ENCODE measurements at regions not wholly inside any gene's neighbourhood (a gene's known extent, or its start where the extent isn't known, plus 50 kb on each side); places are given as distances from the start of the nearest gene placed in this dataset.

DNA sequence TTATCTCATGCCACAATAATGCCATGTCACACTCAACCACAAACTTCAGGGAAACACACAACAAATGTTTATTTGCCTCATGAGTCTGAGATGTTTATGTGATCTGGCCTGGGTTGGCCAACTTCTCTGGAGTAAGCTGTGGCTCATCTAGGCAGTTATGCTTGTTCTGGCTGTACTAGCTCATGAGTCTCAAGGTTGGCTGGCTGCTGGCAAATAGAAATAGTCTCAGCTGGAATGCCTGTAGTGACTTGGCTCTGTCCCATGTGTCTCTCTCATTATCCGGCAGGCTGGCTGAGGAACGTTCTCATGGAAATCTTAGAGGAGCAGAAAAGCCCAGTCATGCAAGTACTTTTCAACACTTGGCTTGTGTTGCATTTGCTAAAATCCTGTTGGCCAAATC is 234.9 kb upstream of the CDH2 start:
- WGBS: 22% methylated on average over 2 of the region's 2 CpGs
- Histone ChIP-seq H3K4me1 (no peaks in the 10 kb centered on the region), H3K4me3 (no peak overlapping the region), H3K27me3 (no peaks in the 10 kb centered on the region), H3K9me3 (no peaks in the 10 kb centered on the region), H3K36me3 (no peaks in the 10 kb centered on the region), H3K27ac (no peak overlapping the region)
- no peak for DNase-seq (ENCODE audit: low spot score in 2 of 2)
- TF ChIP-seq, protein P1, sequence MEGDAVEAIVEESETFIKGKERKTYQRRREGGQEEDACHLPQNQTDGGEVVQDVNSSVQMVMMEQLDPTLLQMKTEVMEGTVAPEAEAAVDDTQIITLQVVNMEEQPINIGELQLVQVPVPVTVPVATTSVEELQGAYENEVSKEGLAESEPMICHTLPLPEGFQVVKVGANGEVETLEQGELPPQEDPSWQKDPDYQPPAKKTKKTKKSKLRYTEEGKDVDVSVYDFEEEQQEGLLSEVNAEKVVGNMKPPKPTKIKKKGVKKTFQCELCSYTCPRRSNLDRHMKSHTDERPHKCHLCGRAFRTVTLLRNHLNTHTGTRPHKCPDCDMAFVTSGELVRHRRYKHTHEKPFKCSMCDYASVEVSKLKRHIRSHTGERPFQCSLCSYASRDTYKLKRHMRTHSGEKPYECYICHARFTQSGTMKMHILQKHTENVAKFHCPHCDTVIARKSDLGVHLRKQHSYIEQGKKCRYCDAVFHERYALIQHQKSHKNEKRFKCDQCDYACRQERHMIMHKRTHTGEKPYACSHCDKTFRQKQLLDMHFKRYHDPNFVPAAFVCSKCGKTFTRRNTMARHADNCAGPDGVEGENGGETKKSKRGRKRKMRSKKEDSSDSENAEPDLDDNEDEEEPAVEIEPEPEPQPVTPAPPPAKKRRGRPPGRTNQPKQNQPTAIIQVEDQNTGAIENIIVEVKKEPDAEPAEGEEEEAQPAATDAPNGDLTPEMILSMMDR (IDR thresholded peaks at IDR 0.05): no peak
- TF ChIP-seq POLR2A (IDR thresholded peaks at IDR 0.05) (no peak), POLR2AphosphoS5 (IDR thresholded peaks at IDR 0.05) (no peak), EP300 (IDR thresholded peaks at IDR 0.05) (no peak)

DNA sequence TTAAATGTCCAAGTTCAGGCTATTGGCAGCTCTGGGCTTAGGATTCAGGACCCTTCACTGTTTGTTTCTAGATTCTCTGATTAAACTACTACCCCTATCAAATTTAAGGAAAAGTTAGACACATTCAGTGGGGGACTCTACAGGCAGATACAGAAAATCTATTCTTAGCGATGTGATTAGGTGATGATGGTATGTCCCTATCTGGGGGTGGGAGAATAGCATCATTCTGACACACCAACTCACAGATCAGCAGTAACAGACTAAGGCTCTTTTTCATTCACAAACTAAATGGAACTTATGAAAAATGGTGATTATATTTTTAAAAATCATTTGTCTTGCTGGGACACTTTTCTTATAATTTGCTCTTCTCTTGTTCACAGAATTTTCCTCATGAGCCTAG is 232.9 kb upstream of the CDH2 start:
- H3K27me3 ChIP-seq: no peaks in the 10 kb centered on the region
- no peak overlapping the region for H3K4me3 ChIP-seq
- TF ChIP-seq, protein P1 (IDR thresholded peaks at IDR 0.05): no peak
- no peak for TF ChIP-seq POLR2A (IDR thresholded peaks at IDR 0.05)
- TF ChIP-seq EP300 (IDR thresholded peaks at IDR 0.05): no peak
- no peak for TF ChIP-seq POLR2AphosphoS5 (IDR thresholded peaks at IDR 0.05)
- H3K4me1 ChIP-seq: no peaks in the 10 kb centered on the region
- H3K9me3 ChIP-seq: no peaks in the 10 kb centered on the region
- no peak overlapping the region for H3K27ac ChIP-seq
- no peak for DNase-seq (ENCODE audit: low spot score in 2 of 2)
- H3K36me3 ChIP-seq: no peaks in the 10 kb centered on the region
- WGBS: 100% methylated on average over 1 of the region's 1 CpG

DNA sequence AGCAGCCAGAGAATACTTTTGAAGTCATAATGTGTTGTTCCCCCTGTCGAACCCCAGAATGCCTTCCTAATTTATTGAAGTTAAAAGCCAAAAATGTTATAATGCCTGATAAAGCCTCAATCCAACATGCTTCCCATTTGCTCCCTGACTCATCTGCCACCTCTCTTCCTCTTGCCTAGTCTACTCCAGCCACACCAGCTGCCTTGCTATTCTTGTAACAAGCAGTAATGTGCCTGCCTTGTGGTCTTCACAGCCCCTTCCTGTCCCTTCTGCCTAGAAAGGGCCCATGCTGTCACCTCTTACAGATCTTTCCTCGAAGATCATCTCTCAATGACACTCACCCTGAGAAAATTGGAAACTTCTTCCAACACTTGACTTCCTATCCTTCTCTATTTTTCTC is 231.6 kb upstream of the CDH2 start:
- Histone ChIP-seq H3K9me3 (no peaks in the 10 kb centered on the region), H3K4me3 (no peak overlapping the region), H3K27ac (no peak overlapping the region), H3K36me3 (no peaks in the 10 kb centered on the region), H3K4me1 (no peaks in the 10 kb centered on the region), H3K27me3 (no peaks in the 10 kb centered on the region)
- no peak for DNase-seq (ENCODE audit: low spot score in 2 of 2)
- TF ChIP-seq POLR2AphosphoS5 (IDR thresholded peaks at IDR 0.05) (no peak), POLR2A (IDR thresholded peaks at IDR 0.05) (no peak), EP300 (IDR thresholded peaks at IDR 0.05) (no peak)
- TF ChIP-seq, protein P1 (IDR thresholded peaks at IDR 0.05): no peak
- WGBS: 74% methylated on average over 2 of the region's 2 CpGs

DNA sequence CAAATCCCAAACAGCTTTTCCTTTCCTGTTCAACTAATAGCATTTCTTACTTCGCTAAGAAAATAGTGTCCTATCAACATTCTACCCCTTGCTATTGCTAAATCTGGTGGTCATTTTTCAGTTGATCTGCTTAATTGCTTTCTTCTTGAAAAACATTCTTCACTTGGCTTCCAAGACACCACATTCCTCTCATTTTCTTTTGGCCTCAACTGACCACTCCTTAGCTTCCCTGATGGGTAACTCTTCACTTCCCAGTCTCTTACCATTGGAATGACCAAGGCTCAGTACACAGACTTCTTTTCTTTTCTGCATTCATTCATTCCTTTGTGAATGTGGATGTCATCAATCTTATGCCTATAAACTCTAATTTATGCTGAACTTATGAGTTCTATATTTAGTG is 230.8 kb upstream of the CDH2 start:
- Histone ChIP-seq H3K27me3 (no peaks in the 10 kb centered on the region), H3K4me3 (no peak overlapping the region), H3K36me3 (no peaks in the 10 kb centered on the region), H3K27ac (no peak overlapping the region), H3K4me1 (no peaks in the 10 kb centered on the region), H3K9me3 (no peaks in the 10 kb centered on the region)
- 82% methylated on average over 1 of the region's 1 CpG for WGBS
- no peak for DNase-seq (ENCODE audit: low spot score in 2 of 2)
- TF ChIP-seq POLR2AphosphoS5 (IDR thresholded peaks at IDR 0.05) (no peak), EP300 (IDR thresholded peaks at IDR 0.05) (no peak), POLR2A (IDR thresholded peaks at IDR 0.05) (no peak)
- TF ChIP-seq, protein P1 (IDR thresholded peaks at IDR 0.05): no peak

DNA sequence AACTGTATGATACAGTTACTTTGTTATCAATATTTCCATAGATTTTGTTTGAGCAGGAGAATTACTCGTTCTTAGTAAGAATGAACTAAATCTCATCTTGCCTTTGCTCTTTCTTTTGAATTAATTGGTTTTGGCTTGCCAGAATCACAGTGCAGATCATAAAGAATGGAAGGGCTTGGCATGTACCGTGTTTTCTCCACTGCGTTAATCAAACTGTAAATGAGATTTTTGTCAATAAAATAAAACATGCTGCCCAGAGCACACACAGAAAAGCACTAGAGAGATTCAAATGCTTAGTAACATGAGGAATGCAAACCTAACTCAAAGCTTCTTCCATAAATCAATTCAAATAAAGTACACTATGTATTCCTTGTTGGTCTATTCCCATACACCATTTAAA is 229.6 kb upstream of the CDH2 start:
- DNase-seq (ENCODE audit: low spot score in 2 of 2): no peak
- Histone ChIP-seq H3K27ac (no peak overlapping the region), H3K36me3 (no peaks in the 10 kb centered on the region), H3K4me1 (no peaks in the 10 kb centered on the region), H3K9me3 (no peaks in the 10 kb centered on the region), H3K4me3 (no peak overlapping the region), H3K27me3 (no peaks in the 10 kb centered on the region)
- 17% methylated on average over 3 of the region's 3 CpGs for WGBS
- no peak for TF ChIP-seq POLR2A (IDR thresholded peaks at IDR 0.05)
- TF ChIP-seq POLR2AphosphoS5 (IDR thresholded peaks at IDR 0.05): no peak
- TF ChIP-seq, protein P1 (IDR thresholded peaks at IDR 0.05): no peak
- no peak for TF ChIP-seq EP300 (IDR thresholded peaks at IDR 0.05)
